ENCODE measurements at regions not wholly inside any gene's neighbourhood (a gene's known extent, or its start where the extent isn't known, plus 50 kb on each side); places are given as distances from the start of the nearest gene placed in this dataset.

DNA sequence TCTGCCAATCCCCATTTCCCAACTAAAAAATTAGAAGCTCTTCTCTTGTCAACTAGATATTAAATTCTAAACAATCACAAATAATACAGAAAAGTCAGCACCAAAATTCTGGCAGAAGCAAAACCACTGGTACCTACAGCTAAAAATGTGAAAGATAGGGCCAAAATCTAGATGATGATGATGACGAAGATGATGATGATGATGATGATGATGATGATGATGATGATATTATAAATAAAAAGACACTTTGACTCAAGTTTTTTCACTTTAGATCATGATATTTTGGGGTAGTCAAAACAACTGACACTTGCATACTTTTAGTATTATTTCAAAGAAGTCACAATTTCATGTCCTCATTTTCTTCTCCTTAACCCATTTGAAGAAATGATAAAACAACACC lies 470.1 kb upstream of the NR2F2 start:
- no peak for DNase-seq

DNA sequence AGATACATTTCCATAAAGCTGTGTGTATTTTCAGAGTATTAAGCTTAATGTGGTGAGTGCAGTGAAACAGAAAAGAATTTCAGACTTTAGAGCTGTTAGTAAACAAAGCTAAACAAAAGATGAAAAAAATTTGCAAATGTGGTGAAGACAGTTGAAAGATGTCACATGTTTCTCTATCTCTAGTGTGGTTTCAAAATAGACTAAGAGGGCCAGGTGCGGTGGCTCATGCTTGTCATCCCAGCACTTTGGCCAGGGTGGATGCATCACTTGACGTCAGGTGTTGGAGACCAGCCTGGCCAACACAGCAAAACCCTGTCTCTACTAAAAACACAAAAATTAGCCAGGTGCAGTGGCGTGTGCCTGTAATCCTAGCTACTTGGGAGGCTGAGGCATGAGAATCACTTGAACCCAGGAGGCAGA lies 466.0 kb upstream of the NR2F2 start:
- DNase-seq, result peak; percentile 6

DNA sequence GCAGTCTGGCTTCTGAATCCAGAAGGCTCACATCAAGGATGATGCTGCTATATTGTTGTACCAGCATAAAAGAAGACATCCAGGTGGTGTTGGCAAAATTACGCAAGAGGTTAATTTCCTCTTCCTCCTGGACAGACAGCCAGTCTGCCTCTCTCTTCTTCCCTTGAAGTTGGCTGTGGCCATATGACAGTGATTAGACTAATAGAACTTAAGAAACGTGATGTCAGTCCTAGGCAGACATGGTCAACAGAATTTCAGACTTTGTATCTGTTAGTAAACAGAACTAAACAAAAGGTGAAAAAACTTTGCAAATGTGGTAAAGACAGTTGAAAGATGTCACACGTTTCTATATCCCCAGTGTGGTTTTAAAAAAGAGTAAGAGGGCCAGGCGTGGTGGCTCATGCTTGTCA lies 465.2 kb upstream of the NR2F2 start:
- no peak for DNase-seq

- no peak for DNase-seq
Observed at GRCh38 chr15:95866711-95867440, 463.6 kb upstream of the NR2F2 start.

DNA sequence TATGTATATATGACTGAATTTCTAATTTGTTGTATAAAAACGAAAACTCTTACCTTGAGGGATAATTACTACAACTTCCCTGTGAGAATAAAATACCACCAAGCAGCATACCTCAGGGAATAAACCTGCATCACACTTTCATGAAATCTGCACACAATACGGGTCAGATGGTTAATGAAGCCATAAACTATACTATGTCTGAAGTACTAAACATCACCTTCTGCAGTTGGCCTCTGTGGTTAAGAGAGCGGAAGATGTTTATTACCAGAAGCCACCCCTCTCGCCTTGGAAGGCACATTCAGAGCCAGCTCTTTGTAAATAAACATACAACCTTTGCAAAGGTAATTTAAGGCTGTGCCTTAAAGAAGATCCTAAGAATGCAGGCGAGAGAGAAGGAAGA lies 462.1 kb upstream of the NR2F2 start:
- DNase-seq, result no peak

- no peak for DNase-seq
Observed at GRCh38 chr15:95868970-95869369, 461.5 kb upstream of the NR2F2 start.

GRCh38 chr15:95869920-95870319 lies 460.6 kb upstream of the NR2F2 start:
- no peak for DNase-seq

GRCh38 chr15:95872366-95872771 lies 458.1 kb upstream of the NR2F2 start:
- no peak for DNase-seq

GRCh38 chr15:95874637-95875036 lies 455.9 kb upstream of the NR2F2 start:
- no peak for DNase-seq

GRCh38 chr15:95875121-95875643 lies 455.3 kb upstream of the NR2F2 start:
- DNase-seq, result no peak

GRCh38 chr15:95880031-95880570 lies 450.4 kb upstream of the NR2F2 start:
- no peak for DNase-seq

DNA sequence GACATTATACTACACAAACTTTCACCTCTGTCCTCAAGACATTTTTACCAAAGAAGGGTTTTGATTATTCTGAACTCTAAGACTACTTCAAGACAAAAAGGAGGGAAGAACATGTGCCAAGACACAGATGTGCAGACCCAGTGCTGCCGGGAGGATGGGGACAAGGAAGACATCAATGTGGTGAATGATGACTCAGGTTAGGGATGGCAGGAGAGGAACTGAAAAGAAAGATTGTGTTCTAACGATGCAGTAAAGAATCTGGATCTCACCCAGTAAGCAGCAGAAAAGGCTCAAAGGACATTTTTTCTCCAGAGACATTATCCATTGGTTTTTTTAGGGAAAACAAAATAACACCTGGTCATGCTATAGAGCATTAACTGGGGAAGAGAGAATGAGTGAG lies 449.9 kb upstream of the NR2F2 start:
- no peak for DNase-seq

DNA sequence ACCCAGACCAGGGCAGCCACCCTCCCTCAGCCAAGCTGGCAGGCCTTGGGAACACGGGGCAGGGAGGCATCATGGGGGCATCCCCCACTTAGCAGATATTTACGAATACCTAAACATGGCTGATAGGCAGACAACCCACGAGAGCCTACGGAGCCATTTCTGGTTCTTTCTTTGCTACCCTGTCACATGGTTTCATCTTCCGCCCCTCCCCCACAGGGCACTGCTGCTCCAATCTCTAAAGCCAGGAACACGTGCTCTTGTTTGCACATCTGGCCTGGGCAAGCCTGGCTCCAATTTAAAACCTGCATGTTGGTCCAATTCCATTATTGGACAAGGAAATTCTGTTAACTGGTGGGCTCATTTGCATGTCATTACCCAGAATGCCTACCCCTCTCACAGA lies 447.4 kb upstream of the NR2F2 start:
- no peak for DNase-seq

- DNase-seq, result no peak
Observed at GRCh38 chr15:95884276-95884675, 446.2 kb upstream of the NR2F2 start.

DNA sequence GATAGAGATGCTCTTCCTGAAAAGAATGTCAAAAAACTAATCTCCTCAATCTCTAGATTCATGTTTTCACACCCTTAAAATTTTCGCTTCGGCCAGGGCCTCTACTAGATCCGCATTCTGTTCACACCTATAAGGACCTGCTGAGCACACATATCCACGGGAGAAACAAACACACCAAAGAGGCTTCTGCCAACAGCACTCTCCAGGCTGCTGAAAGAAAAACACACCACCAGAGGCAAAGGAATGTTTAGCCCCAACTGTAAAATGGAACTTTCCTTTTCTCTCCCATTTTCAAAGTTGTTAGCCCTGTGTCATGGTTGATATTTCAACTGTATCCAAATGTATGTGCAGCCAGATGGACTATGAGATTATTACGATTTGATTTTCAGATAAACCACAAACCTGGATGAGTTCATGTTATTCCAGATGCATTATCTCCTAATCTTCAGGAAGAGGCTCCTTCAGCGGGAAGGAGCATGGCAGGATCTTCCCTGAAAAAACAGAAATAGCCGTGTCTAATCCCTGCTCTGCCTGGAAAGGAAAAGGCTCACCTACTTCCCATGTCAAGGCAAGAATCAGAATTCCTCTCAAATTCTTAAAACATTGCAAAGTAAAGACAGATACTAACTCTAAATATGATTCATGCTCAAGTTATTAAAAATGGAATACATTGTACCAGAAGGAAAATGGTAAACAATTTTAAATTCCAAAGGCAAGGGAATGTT lies 442.7 kb upstream of the NR2F2 start:
- no peak for DNase-seq

- no peak for DNase-seq
Observed at GRCh38 chr15:95888762-95889161, 441.7 kb upstream of the NR2F2 start.

- DNase-seq, result no peak
Observed at GRCh38 chr15:95894407-95894956, 436.0 kb upstream of the NR2F2 start.

GRCh38 chr15:95895508-95895907 lies 435.0 kb upstream of the NR2F2 start:
- no peak for DNase-seq

- no peak for DNase-seq
Observed at GRCh38 chr15:95897651-95898050, 432.8 kb upstream of the NR2F2 start.

- DNase-seq, result no peak
Observed at GRCh38 chr15:95898761-95899160, 431.7 kb upstream of the NR2F2 start.

DNA sequence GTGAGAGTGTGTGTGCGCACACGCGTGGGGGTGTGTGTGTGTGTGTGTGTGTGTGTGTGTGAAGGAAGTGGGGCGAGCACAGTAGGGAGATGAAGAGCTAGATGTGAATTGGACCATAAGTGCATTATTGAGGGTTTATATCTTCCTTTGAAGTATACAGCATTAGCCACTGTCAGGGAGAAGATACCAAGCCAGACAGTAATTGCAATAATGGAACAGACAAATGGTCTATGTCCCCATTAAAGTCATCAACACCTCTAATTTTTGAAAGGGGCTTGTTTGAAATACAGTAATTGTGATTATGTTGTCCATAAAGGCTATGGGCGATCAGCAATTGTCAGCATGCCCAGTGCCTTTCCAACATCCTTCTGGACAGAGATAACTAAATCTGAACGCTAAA lies 429.2 kb upstream of the NR2F2 start:
- DNase-seq, result no peak

DNA sequence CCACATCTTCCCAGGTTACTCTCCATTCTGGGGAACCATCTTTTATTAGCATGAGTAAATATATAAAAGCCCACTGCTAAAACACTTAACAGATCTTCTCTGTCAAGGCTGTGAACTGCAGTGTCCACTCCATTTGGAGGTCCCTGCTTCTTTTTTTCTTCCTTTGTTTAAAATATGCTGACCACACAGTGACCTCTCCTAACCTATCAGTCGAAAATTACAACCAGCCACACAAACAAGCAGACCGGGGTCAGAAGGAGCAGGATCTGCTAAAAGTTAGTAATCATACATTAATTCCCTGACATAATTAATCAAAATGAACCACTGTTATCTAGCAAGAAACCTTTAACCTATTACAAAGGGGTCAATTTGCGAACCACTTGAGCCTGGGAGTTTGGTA lies 427.9 kb upstream of the NR2F2 start:
- DNase-seq, result no peak

- DNase-seq, result no peak
Observed at GRCh38 chr15:95903352-95903751, 427.1 kb upstream of the NR2F2 start.
